GM19035 (cell line): ENCODE measurements at regions not wholly inside any gene's neighbourhood (a gene's known extent, or its start where the extent isn't known, plus 50 kb on each side); places are given as distances from the start of the nearest gene placed in this dataset.
"Not testable (repeated sequence)": the region's sequence is repeated elsewhere in the genome, so short reads cannot be mapped to it uniquely, and the experiment has no call there.

Experiments used
- ATAC-seq: cut with Tn5 transposase; IDR thresholded peaks from one replicate; pipeline ENCODE4 v1.9.1; 2021; ENCODE audit not compliant: unreplicated experiment

DNA sequence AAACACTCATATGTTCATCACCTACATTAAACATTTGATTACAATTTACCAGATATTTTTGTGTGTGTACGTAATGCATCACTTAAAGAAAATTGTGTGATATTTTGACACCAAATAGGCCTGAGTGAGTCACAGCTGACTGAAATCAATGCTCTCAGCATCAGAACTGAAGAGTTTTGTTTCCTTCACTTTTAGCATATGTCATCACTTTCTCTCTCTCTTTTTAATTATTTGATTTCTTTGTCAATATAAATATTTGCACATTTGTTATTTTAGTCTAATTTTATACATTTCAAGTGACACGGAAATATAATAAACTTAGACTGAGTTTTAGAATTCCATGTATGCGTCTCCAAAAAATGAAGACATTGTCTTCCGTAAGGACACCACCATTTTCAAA is 545.3 kb downstream of the PTPRC start:
- no peak for ATAC-seq

DNA sequence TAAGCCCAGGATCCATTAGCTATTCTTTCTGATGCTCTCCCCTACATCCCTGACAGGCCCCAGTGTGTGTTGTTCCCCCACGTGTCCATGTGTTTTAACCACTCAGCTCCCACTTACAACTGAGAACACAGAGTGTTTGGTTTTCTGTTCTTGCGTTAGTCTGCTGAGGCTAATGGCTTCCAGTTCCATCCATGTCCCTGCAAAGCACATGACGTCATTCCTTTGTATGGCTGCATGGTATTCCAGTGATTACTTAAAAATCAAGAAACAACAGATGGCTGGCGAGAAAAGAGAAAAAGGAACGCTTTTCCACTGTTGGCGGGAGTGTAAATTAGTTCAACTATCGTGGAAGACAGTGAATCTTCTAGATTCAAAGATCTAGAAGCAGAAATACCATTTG is 556.0 kb downstream of the PTPRC start:
- ATAC-seq, result no peak

DNA sequence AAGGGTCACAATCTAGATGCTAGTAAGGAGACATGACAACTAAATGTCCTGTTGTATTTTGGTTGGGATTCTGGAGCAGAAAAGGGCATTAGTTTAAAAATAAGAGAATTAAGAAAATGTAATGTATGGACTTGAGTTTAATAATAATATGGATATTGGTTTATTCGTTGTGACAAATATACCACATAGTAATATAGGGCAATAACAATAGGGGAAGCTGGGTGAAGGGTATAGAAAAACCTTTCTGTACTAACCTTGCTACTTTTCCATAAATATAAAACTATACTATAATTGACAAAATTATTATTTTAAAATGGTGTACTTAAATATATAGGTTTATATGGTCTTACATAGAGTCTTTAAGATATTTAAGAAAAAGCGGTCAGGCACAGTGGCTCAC is 558.9 kb downstream of the PTPRC start:
- no peak for ATAC-seq

DNA sequence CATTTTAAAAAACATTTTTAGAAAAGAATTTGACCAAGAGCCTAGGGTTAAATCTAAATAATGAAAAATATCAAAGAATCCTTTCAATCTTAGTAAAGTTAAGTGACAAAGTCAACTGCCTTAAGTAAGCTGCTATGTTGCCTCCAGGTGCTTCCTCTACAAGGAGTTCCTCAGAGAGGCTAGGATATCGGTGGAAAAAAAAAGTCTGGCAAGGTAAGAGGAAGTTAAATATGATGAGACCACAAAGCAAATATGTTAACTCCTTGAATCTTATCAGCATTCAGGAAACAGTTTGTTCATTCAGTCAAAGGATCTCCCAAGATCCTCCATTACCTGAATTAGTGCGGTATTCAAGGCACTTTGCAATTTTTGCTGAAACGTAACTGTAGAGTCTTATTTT is 563.5 kb downstream of the PTPRC start:
- ATAC-seq, result no peak

DNA sequence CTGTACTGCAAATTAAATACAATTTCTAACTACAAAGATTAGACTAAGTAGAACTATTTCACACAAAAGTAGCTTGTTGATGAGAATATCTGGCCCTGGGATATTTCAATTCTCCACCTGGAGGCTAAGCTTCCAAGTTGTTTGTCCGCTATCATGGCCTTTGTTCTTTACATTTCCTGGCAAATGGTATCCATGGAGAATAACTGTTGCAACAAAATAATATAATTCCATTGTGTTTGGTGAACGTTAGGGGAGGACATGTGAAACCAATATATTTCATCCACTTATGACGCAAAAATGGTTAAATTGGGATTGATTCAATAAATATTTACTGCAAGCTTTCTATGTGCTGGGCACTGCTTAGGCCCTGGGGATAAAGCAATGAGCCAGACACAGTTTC is 565.4 kb downstream of the PTPRC start:
- ATAC-seq, result no peak

DNA sequence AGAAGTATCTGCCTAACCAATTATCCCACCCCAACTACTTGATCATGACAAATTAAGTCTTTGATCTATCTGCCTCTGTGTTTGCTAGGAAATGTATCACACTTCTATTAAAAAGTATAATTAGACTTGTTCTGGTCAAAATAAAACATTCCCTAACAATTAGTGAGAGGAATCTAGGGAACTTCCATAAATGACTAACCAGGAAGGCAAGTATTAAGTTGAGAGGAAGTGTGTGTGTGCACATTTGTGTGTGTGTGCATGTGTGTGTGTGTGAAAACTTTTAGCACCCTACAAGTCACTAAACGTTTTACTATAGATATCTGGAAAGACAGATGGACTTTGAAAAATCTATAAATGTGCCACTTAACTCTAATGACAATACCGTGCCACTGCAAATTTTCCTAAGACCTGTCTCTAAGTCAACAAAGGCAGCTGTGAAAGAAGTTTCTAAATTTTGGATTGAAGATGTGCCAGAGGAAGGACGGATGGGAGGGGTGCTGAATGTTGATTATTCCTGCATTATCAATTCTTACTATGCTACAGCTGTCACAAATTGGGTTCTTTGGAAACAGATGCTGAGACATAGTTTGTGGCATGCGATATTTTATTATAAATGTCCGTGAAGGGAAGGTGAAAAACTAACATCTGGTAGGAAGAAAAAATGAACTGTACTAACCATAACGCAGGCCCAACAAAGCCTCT is 567.1 kb downstream of the PTPRC start:
- ATAC-seq, result no peak

DNA sequence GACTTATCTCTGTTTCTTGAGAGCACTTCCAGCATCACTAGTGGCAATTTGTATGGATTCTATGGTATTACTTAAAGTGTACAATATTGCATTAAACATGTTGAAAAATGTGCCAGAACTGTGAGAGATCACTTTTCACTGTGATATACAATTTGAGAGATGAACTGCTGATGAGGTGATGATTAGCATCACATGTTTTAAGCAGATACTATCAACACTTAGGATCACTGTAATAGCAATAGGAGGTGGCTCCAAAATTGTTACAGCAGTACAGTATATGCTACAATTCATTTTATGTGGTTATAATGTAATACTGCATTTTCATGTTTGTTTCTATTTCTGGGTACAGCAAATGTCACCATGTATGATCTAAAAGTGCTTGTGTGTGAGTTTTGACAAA is 570.0 kb downstream of the PTPRC start:
- no peak for ATAC-seq

DNA sequence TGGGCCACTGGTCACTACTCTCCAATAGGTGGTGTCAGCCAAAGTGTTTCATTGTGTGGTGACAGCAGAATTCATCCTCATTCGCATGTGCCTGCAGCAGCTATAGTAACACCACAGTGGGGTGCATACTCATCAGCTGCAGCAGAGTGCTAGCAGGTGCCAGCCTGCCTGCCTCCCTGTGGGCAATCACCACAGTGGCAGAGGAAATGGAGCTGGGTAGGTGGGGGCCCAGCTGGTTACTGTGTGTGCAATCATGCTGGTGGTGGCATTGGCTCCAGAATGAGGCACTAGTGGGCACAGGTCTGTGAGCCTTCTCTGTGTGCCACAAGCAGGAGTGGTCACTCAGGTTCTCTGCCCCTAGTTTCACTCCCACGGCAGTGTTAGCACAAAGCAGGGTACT is 579.2 kb downstream of the PTPRC start:
- no peak for ATAC-seq

DNA sequence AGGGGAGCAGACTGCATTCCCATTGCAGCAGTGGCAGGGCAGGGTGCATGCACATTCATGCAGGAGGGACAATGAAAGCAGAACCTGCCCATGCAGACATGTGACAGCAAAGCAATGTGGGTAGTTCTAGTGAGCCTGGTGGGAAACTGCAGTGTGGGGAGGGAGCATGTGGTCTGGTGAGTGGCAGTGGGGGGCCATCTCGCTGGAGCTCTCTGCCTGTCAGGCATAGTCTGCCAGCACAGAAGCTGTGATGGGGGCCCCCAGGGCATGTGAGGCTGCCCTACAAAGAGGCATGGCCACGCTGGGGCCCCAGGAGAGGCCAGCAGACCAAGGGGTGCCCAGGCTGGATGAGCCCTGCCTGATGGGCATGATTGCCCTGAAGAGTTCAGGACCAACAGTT is 579.7 kb downstream of the PTPRC start:
- no peak for ATAC-seq

DNA sequence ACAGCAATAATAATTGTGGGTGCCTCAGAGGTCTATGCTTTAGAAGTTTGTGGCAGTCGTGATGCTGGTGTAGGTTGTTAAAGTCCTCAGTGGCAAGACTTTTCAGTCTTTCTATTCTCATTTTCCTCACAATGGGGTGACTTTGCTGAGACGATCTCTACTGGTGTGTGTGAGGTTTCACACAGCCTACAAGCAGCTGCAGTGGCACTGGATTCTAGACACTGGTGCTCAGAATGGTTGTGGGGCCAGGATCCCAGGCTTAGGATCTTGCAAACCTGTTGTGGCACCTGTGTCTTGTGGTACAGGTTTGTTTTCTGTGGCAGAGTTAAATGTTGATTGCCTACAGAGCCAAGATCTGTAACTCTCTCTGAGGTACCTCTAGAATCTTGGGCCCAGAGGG is 581.2 kb downstream of the PTPRC start:
- ATAC-seq, result no peak

DNA sequence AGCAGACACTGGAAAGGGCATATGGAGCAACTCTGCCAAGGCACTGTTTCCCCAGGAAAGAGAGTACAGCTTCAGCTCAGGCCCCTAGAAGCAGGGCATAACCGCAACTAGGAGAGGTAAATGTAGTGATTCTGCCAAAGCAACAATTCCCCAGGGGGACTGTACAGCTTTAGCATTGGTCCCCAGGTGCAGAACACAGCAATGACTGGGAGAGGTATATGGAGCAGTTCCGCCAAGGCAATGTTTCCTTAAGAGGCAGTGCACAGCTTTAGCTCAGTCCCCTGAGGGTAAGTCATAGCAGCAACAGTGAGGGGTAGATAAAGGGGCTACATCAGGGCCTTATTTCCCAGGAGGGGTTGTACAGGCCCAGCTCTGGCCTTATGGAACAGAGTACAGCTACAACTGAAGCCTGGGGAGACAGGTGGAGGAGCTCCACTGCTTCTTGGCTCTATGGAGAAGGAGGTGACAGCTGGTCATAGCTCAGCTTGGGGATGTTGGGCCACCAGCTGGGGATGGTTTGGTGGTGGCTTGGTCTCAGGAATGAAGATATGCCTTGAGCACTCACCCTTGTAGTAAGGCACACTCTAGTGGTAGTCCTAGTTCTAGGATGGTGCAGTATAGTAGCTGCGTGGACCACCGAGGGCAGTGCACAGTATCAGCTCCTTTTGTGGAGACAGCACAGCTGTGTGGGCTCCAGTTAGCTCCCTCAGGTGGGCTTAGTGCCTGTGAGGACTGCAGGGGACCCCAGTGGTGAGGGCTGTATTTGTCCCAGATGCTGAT is 582.7 kb downstream of the PTPRC start:
- ATAC-seq, result no peak

DNA sequence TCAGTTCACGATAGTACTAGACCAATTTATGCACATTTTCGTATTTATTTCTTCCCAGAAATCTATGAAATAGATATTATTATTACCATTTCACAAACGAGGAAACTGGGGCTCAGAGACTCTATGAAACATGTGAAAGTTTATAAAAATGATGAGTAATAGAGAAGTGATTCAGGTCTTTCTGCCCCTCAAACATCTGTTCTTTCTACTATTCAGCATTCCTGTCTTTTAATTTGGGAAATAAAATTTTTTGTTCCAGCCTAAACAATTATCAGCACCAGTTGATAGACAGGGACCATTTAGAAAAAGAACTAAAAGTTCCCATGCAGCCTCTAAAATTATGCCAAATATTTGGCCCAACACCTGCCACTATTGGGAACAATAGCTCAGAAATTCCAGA is 585.1 kb downstream of the PTPRC start:
- no peak for ATAC-seq

DNA sequence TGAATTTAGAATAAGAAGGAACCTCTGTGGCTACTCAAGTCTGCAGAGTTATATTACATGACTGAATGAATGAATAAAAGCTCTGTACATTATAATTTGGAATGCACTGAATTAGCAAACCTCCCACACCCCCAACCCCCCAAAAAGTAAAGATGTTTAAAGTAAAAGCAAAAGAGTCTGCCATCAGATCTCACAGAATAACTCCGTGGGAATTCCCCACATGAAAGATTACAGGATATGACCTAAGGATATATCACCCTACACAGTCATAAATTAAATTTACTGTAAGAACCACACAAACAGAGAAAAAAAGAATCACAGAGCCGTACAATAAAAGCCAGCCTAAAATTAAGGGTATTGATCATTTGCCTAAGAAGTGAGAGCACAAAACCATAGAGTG is 587.3 kb downstream of the PTPRC start:
- ATAC-seq, result peak; percentile 69

DNA sequence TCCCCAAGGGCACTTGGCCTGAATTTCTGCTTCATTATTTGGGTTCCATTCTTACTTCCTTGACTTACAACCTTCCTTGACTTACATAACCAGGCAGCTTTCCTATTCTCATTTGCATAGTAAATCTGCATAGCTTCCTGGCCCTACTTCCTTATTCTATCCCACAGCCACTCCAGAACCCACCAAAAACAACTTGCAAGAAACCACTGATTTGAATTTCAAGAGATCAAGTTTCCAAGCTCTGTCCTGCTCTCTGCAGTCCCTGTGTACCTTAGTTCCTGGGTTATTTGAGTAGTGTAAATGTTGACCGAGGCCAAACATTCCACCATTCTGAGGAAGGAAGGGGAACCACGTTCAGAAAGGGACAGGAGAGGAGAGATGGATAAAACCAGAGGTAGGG is 603.3 kb downstream of the PTPRC start:
- ATAC-seq, result no peak

DNA sequence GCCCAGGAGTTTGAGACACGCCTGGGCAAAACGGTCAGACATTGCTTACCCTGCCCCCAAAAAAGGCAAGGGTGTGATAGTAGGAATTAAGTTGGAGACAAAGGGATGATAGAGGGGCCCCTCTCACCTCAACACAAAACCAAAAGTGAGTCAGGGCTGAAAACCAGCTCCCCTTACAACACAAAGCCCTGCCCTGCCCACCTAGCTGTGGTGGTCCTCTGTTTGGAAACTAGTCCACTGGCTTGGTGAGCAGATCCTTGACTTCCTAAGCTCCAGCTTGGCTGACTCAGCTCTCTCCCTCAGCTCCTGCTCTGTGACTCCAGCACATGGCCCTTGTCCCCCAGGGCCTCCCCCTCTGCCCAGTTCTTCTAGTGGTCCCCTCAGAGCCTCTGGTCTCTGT is 603.8 kb downstream of the PTPRC start:
- ATAC-seq, result no peak

DNA sequence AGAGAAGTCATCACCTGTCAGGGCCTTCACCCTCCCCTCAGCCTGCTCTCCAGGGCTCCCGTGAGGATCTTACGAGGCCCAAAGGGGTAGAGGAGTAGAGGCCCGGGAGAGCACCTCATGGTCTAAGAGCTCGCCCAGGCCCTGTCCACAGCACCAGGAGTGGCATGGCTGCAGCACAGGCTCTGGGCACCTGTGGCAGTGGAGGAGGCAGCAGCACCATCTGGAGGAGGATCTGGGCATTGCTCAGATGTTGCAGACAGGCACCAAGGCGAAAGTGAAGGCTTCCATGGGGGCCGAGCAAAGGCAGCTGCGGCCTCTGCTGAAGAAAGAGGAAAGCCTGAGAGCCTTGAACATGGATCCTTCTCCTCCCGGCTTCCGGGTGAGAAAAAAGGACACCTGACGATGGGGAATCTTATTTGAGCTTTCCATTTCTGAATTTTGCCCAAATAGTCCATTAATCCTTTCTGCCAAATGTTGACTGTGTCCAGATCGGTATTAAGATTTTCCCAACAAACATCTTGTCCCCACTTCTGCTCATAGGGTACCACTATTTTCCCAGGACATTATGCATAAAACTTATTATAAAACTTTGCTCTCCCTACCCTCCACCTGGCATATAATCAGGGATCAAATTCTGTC is 604.7 kb downstream of the PTPRC start:
- peak; percentile 100 for ATAC-seq

DNA sequence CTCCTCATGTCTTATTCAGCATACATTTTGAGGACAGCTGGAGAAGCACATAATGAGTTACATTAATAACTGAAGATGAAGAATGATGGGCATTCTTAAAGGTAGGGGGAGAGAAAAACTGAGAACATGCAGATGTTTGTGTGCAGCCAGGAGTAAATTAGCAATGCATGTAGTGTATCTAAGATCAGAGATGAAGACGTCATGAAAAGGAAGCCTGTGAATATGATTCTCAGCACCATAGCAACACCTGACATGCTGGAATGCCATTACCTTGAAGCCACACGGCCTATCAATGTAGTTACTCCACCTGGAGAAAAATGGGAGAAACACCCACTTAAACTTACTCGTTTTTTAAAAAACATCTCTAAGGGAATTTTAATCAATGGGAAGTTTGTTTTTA is 607.1 kb downstream of the PTPRC start:
- no peak for ATAC-seq

DNA sequence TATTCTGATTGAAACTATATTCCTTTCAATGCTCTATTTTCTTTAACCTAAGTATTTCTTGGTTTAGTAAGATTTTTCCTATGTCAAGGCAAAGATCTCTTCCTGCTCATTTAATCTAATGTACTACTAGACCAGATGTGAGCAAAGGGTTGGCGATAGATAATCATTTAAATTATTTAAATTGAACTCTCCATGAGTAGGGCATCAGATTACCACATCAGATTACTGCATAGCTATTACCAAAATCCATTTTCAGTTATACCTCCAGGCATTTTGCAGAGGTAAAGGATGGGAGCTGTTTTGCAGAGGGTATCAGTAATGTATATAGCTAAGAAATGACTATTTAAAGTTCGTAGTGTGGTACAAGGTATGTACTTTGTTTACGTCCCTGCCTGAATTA is 607.9 kb downstream of the PTPRC start:
- no peak for ATAC-seq

DNA sequence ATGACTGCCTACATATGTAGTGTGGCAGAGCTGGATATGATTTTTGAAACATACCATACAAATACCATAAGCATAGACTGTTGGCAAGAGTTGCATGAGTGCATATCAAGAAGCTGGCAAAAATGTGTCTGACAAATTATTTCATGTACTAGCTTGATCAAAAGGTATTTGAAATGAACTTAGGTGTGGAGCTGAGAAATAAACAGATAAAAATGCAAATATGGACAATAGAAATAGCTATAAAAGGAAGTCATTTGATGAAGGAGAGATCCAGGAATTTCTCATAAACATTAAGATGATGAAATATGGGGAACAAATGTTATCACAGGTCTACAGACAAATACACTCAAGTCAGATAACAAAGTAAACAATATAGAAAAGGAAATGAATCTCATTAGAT is 609.1 kb downstream of the PTPRC start:
- ATAC-seq, result no peak

DNA sequence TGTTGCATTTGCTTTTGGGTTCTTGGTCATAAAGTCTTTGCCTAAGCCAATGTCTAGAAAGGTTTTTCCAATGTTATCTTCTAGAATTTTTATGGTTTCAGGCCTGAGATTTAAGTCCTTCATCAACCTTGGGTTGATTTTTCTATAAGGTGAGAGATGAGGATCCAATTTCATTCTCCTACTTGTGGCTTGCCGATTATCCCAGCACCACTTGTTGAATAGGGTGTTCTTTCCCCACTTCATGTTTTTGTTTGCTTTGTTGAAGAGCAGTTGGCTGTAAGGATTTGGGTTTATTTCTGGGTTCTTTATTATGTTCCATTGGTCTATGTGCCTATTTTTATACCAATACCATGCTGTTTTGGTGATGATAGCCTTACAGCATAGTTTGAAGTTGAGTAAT is 615.2 kb downstream of the PTPRC start:
- ATAC-seq, result not testable (repeated sequence)

DNA sequence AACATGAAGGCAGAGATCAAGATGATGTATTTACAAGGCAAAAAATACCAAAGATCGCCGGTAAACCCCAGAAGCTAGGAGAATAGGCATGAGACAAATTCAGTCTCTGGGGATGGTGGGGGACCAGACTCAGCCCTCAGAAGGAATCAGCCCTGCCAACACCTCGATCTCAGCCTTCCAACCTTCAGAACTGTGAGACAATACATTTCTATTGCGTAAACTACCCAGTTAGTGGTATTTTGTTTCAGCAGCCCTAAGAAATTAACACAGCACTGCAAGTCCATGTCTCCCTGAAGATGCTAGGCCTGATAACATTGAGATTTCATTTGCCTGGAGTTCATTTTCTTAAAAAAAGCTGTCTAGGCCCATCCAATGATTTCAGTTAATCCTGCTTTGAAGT is 622.5 kb downstream of the PTPRC start:
- ATAC-seq, result no peak

DNA sequence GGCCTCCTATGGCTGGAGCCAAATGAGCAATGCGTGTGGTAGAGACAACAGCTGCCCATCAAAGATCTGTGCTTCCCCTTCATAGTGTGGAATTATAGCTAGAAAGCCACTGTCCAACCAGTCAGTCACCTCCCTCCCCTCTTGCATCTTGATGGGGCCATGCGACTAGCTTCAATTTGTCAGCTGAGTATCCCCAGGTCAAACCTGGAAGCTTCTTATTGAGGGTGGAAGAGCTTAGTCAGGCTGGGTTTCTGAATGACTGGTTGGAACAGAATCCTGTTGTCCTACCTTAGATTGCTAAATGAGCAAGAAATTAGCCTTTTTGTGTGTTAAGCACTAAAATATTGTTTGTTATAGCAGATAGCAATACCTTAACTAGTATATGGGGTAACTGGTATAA is 625.4 kb downstream of the PTPRC start:
- no peak for ATAC-seq
